SU-DHL-6 (cell line): ENCODE measurements at regions not wholly inside any gene's neighbourhood (a gene's known extent, or its start where the extent isn't known, plus 50 kb on each side); places are given as distances from the start of the nearest gene placed in this dataset.

Experiments used
- EZH2phosphoT487 ChIP-seq: fragments of 200-600 bp; sonication (generic), shearing (Covaris generic); conservative IDR thresholded peaks from 2 replicates; pipeline ENCODE4 v1.6.1; 2018; ENCODE audit warnings: mild to moderate bottlenecking, antibody characterized with exemption, low read length, moderate library complexity, mixed read lengths
- TF ChIP-seq, protein P1 (sequence below): fragments of 200-600 bp; sonication (generic); IDR thresholded peaks from one replicate; pipeline ENCODE4 v1.5.1; 2017; ENCODE audit warnings: antibody characterized with exemption, mild to moderate bottlenecking, low read length, moderate library complexity; ENCODE audit not compliant: insufficient read depth, poor library complexity, severe bottlenecking

DNA sequence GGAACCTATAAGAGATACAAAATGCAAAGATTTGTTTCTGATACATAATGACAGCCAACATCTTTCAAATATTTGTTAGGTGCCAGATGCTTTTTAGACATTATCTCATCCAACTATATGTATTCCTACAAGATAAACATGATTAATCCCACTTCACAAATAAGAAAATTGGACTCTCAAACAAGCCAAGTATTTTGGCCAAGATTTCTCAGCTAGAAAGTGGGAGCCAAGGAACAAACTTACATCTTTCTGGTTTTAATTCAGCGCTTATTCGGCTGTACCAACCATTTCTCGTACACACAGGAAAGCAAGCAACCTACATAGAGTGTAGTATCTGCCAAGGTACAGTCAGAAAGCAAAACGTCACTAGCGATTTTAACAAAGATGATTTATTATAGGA lies 85.7 kb upstream of the SERP2 start:
- TF ChIP-seq, protein P1, sequence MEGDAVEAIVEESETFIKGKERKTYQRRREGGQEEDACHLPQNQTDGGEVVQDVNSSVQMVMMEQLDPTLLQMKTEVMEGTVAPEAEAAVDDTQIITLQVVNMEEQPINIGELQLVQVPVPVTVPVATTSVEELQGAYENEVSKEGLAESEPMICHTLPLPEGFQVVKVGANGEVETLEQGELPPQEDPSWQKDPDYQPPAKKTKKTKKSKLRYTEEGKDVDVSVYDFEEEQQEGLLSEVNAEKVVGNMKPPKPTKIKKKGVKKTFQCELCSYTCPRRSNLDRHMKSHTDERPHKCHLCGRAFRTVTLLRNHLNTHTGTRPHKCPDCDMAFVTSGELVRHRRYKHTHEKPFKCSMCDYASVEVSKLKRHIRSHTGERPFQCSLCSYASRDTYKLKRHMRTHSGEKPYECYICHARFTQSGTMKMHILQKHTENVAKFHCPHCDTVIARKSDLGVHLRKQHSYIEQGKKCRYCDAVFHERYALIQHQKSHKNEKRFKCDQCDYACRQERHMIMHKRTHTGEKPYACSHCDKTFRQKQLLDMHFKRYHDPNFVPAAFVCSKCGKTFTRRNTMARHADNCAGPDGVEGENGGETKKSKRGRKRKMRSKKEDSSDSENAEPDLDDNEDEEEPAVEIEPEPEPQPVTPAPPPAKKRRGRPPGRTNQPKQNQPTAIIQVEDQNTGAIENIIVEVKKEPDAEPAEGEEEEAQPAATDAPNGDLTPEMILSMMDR = no peak
- TF ChIP-seq EZH2phosphoT487 = no peak
